OCI-LY1 (cell line): ENCODE measurements at regions not wholly inside any gene's neighbourhood (a gene's known extent, or its start where the extent isn't known, plus 50 kb on each side); places are given as distances from the start of the nearest gene placed in this dataset.

Experiments
- CTCF ChIP-seq: fragments of 200-600 bp; sonication (generic), shearing (Covaris generic); IDR thresholded peaks from 2 replicates; pipeline ENCODE4 v1.5.1; 2017; ENCODE audit warnings: mild to moderate bottlenecking, antibody characterized with exemption, low read length, moderate library complexity, mixed read lengths
- EZH2 ChIP-seq: fragments of 200-600 bp; sonication (generic), shearing (Covaris generic); IDR thresholded peaks from 2 replicates; pipeline ENCODE4 v1.8.0; 2017; ENCODE audit warnings: borderline replicate concordance, mixed run types, mild to moderate bottlenecking, antibody characterized with exemption, low read length, moderate library complexity, mixed read lengths

- TF ChIP-seq CTCF (no peak), EZH2 (no peak)
Measured at GRCh38 chr17:6011206-6011605, 59.0 kb upstream of the WSCD1 start.
